DOHH2 (cell line): ENCODE measurements at regions not wholly inside any gene's neighbourhood (a gene's known extent, or its start where the extent isn't known, plus 50 kb on each side); places are given as distances from the start of the nearest gene placed in this dataset.

ENCODE experiments used
- H3F3A ChIP-seq: fragments of 200-600 bp; sonication (generic), shearing (Covaris generic); 2 replicates; pipeline ENCODE4 v1.6.0; 2016; ENCODE audit warnings: antibody characterized with exemption, mild to moderate bottlenecking; ENCODE audit not compliant: control insufficient read depth, insufficient read depth
- H3K27ac ChIP-seq: fragments of 200-600 bp; sonication (generic); 2 replicates; pipeline ENCODE4 v1.5.1; 2014; ENCODE audit warnings: low read depth, mild to moderate bottlenecking, low read length, moderate library complexity
- H3K27me3 ChIP-seq: fragments of 200-600 bp; sonication (generic); 2 replicates; pipeline ENCODE4 v1.6.1; 2014; ENCODE audit warnings: mild to moderate bottlenecking, low read length, mixed read lengths; ENCODE audit not compliant: control insufficient read depth
- H3K36me3 ChIP-seq: fragments of 200-600 bp; sonication (generic); 2 replicates; pipeline ENCODE4 v1.6.1; 2014; ENCODE audit warnings: mild to moderate bottlenecking, low read length, moderate library complexity, mixed read lengths; ENCODE audit not compliant: control insufficient read depth
- H3K4me1 ChIP-seq: fragments of 200-600 bp; sonication (generic); 2 replicates; pipeline ENCODE4 v1.6.1; 2014; ENCODE audit warnings: mild to moderate bottlenecking, low read length, mixed read lengths; ENCODE audit not compliant: control insufficient read depth
- H3K4me2 ChIP-seq: fragments of 200-600 bp; sonication (generic); 2 replicates; pipeline ENCODE4 v1.6.0; 2014; ENCODE audit warnings: mild to moderate bottlenecking, low read length, moderate library complexity
- H3K4me3 ChIP-seq: fragments of 200-600 bp; sonication (generic); 2 replicates; pipeline ENCODE4 v1.5.1; 2014; ENCODE audit warnings: mild to moderate bottlenecking, low read length, mixed read lengths
- H3K79me2 ChIP-seq: fragments of 200-600 bp; sonication (generic); 2 replicates; pipeline ENCODE4 v1.6.1; 2014; ENCODE audit warnings: mild to moderate bottlenecking, low read length, mixed read lengths; ENCODE audit not compliant: control insufficient read depth
- H3K9me2 ChIP-seq: fragments of 200-600 bp; sonication (generic); replicated peaks from 2 replicates; pipeline ENCODE4 v1.6.1; 2014; ENCODE audit warnings: mild to moderate bottlenecking, low read length, mixed read lengths; ENCODE audit not compliant: control insufficient read depth
- H3K9me3 ChIP-seq: fragments of 200-600 bp; sonication (generic); 2 replicates; pipeline ENCODE4 v1.6.1; 2014; ENCODE audit warnings: antibody characterized with exemption, low read length, mixed read lengths; ENCODE audit not compliant: control insufficient read depth, insufficient read depth
- H4K20me1 ChIP-seq: fragments of 200-600 bp; sonication (generic); 2 replicates; pipeline ENCODE4 v1.6.0; 2014; ENCODE audit warnings: low read depth, mild to moderate bottlenecking, antibody characterized with exemption, low read length, moderate library complexity; ENCODE audit not compliant: control insufficient read depth, insufficient read depth
- EZH2phosphoT487 ChIP-seq: fragments of 200-600 bp; sonication (generic); IDR thresholded peaks from 2 replicates; pipeline ENCODE4 v1.6.1; 2017; ENCODE audit warnings: borderline replicate concordance, mild to moderate bottlenecking, antibody characterized with exemption, low read length, moderate library complexity, mixed read lengths
- TF ChIP-seq, protein P1 (sequence below): fragments of 200-600 bp; sonication (generic); IDR thresholded peaks from one replicate; pipeline ENCODE4 v1.5.1; 2014; ENCODE audit warnings: antibody characterized with exemption, mild to moderate bottlenecking, low read depth, low read length; ENCODE audit not compliant: poor library complexity, severe bottlenecking

DNA sequence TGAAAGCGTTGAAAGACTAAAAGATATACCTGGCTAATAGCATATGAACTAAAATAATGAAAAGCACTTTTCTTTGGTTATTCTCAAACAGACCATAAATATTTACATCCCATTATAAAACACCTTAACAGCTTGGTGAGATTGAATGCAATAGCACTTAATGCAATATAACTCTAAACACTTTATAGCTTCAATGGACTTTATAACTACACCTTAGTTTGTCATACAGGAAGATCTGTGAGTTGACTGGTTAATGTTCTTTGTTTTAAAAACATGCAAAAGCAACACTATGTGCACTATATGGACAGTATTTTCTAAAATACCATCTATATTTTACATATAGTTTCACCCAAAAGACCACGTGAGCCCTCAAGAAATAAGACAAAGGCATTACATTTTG is 353.3 kb upstream of the ACVR2A start:
- Histone ChIP-seq H3K79me2 (no peaks in the 10 kb centered on the region), H3K4me3 (no peak overlapping the region), H3K9me3 (no peaks in the 10 kb centered on the region), H4K20me1 (no peaks in the 10 kb centered on the region), H3K36me3 (no peaks in the 10 kb centered on the region), H3F3A (no peaks in the 10 kb centered on the region), H3K4me1 (no peaks in the 10 kb centered on the region), H3K9me2 (no peaks in the 10 kb centered on the region), H3K4me2 (no peak overlapping the region), H3K27ac (no peak overlapping the region), H3K27me3 (no peaks in the 10 kb centered on the region)
- no peak for TF ChIP-seq EZH2phosphoT487
- TF ChIP-seq, protein P1, sequence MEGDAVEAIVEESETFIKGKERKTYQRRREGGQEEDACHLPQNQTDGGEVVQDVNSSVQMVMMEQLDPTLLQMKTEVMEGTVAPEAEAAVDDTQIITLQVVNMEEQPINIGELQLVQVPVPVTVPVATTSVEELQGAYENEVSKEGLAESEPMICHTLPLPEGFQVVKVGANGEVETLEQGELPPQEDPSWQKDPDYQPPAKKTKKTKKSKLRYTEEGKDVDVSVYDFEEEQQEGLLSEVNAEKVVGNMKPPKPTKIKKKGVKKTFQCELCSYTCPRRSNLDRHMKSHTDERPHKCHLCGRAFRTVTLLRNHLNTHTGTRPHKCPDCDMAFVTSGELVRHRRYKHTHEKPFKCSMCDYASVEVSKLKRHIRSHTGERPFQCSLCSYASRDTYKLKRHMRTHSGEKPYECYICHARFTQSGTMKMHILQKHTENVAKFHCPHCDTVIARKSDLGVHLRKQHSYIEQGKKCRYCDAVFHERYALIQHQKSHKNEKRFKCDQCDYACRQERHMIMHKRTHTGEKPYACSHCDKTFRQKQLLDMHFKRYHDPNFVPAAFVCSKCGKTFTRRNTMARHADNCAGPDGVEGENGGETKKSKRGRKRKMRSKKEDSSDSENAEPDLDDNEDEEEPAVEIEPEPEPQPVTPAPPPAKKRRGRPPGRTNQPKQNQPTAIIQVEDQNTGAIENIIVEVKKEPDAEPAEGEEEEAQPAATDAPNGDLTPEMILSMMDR, result no peak

DNA sequence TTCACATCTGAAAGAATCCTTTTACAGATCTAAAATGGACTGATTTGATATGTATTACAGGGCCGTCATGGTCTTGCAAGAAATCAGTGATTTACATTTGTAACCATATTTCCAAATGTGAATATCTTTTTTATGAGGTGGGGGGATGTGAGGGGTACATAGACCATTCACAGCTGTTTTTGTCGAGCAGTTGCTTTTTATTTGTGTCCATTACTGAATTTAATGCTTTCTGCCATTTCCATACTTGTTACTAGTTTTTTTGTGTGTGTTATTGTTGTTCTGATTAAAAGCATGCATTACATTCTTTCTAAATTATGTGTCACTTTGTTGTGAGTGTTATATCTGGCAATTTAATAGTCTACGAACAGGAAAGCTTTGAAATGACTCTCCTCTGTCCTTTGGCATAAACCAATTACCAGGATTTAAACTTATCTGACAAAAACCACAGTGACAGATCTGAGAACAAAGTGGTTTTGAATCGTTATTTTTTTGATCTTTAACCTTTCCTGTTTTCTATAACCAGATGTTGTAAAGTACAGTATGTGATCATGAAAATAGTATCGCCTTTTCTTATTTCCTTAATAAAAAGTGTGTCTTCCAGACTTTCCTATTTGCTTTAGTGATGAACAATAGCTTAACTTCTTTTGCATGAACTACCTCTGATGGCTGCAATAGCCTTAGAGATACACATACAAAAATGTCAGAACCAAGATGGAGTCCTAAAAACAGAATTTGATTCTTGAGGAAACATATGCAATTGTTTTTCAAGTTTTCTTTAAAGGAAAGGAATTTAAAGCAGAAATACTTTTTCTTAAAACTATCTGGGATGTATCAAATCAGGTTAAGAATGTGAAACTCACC is 354.2 kb upstream of the ACVR2A start:
- H3K9me3 ChIP-seq, result no peaks in the 10 kb centered on the region
- no peaks in the 10 kb centered on the region for H3K79me2 ChIP-seq

DNA sequence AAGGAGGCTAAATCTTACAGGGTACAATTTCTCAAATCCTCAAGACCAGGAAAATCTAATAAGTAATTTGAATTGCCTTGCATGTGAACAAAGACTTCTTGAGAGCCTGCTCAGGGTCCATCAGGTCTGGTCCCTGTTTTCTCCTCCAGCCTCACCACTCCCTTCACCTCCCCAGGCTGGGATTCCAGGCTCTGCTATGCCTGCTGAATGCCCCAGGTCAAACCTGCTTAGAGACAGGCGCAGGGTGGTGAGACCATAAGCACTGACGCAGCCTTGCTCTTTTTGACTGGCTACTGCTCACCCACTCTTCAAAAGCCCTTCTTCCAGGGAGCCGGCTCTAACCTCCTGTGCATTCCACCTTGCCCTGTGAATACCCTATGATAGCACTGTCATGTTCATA is 356.4 kb upstream of the ACVR2A start:
- Histone ChIP-seq H3K27me3 (no peaks in the 10 kb centered on the region), H3K4me3 (no peak overlapping the region), H3K27ac (no peak overlapping the region), H3K9me2 (no peaks in the 10 kb centered on the region), H3K79me2 (no peaks in the 10 kb centered on the region), H3K4me2 (no peak overlapping the region), H4K20me1 (no peaks in the 10 kb centered on the region), H3F3A (no peaks in the 10 kb centered on the region), H3K4me1 (no peaks in the 10 kb centered on the region), H3K9me3 (no peaks in the 10 kb centered on the region), H3K36me3 (no peaks in the 10 kb centered on the region)
- TF ChIP-seq, protein P1, result no peak
- no peak for TF ChIP-seq EZH2phosphoT487

More for the DNA sequence above, 354.2 kb upstream of the ACVR2A start:
- Histone ChIP-seq H3K27ac (no peak overlapping the region), H4K20me1 (no peaks in the 10 kb centered on the region), H3F3A (no peaks in the 10 kb centered on the region), H3K4me2 (no peak overlapping the region), H3K36me3 (no peaks in the 10 kb centered on the region), H3K9me2 (no peaks in the 10 kb centered on the region), H3K27me3 (no peaks in the 10 kb centered on the region), H3K4me1 (no peaks in the 10 kb centered on the region), H3K4me3 (no peak overlapping the region)
- TF ChIP-seq EZH2phosphoT487, result no peak
- TF ChIP-seq, protein P1, result no peak
